ENCODE measurements at regions not wholly inside any gene's neighbourhood (a gene's known extent, or its start where the extent isn't known, plus 50 kb on each side); places are given as distances from the start of the nearest gene placed in this dataset.

DNA sequence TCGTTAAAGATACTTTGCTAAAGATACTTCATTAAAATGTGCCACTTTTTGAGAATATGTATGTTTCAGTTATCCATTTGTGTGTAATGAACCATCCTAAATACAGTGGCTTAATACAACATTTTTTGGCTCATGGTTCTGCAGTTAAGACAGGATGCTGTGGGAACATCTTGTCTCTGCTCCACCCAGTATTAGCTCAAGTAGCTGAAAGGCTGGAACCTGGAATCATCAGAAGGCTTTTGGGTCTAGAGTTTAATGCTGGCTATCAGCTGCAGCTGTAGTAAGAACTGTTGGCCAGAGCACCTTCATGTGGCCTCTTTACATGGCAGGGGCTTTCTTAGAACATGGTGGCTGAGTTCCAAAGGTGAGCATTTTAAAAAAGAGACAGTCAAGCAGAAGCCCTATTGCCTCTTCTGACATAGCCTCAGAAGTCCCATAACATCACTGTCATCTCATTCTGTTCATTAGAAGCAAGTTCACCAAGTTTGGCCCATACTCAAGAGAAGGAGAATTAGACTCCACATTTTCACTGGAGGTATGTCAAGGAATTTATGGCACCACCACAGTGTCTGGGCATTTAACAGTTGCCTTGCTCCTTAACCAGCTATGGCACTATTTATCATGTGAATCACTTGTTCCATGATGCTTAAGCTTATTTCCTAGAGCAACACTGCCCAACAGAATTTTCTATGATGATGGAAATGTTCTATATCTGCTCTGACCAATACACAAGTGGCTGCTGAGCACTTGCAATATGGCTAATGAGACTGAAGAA is 70.4 kb upstream of the PDZRN3 start:
- Histone ChIP-seq H3K27ac (no peak overlapping the region), H3K27me3 (replicated peaks; ENCODE audit: insufficient read depth) (no peaks in the 10 kb centered on the region), H3K4me1 (replicated peaks) (no peaks in the 10 kb centered on the region), H3K9me3 (no peaks in the 10 kb centered on the region), H3K36me3 (no peaks in the 10 kb centered on the region), H3K4me3 (no peak overlapping the region)
- DNase-seq (ENCODE audit: low spot score), result no peak
- TF ChIP-seq POLR2A (IDR thresholded peaks at IDR 0.05), result no peak
- no peak for TF ChIP-seq POLR2AphosphoS5 (IDR thresholded peaks at IDR 0.05)
- intact Hi-C loops (cut with DNase I), result no loop called here
- 100% methylated on average over 1 of the region's 1 CpG for WGBS

DNA sequence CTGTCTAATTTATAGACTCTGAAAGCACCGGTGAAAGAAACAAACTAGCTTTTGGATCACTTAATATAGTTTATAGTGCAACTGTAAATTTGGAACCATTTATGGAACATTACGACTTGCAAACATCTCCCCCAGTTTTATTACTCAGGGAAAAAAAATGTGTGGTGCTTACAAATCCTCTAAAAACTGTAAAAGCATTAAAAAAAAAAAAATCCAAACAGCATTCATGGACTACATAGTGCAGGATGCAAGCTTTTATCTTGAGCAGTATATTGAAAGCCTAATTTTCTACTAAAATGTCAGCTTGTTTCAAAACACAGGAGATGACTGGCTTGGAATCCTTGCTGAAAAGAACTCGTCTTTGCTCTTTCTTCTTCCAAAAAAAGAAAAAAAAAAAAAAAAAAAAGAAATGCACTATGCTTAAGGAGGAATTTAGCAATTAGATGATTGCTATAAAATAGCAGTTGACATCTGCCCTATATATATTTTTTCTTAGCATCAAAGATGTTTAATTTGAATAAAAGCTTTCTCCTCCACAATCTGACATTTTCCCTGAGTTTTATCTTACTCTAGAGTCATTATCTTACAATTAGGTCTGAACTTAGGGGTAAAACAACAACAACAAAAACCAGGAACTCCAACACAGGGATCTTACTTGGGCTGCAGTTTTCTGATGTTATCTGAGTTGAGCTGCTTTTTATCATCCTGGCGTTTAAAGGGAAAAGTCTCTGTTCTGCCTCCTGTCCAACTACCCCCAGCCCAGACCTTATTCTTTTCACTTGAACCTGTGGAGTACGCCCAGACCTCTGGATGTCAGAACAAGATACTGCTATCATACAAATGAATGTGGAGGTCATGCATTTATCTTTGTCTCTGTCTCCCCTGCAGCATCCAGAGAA is 62.6 kb upstream of the PDZRN3 start:
- Histone ChIP-seq H3K27me3 (replicated peaks; ENCODE audit: insufficient read depth) (no peaks in the 10 kb centered on the region), H3K9me3 (no peaks in the 10 kb centered on the region), H3K4me3 (no peak overlapping the region), H3K27ac (peak overlapping the region; percentile 30 to 46), H3K36me3 (no peaks in the 10 kb centered on the region), H3K4me1 (replicated peaks) (no peaks in the 10 kb centered on the region)
- DNase-seq (ENCODE audit: low spot score), result no peak
- TF ChIP-seq POLR2A (IDR thresholded peaks at IDR 0.05) (no peak), POLR2AphosphoS5 (IDR thresholded peaks at IDR 0.05) (no peak)
- 24% methylated on average over 5 of the region's 5 CpGs for WGBS
- intact Hi-C loops (cut with DNase I), result no loop called here

DNA sequence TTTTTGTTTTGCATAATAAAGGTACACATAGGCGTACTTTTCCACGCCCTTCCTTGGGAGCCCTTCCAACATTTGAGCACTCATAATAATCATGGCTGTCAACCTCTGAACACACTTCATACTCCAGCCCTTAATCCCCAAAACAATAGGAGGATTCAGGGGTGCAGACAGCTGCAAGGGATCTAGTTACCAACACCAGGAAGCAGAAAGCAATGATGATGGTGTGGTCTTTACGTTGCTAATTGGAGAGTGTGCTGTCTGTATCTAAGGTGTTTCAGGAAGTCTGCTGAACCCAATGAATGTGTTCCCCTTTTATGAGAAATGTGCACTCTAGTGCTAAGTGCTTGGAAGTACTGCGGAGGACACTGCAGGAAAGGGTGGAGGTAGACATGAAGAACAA is 60.3 kb upstream of the PDZRN3 start:
- no peak overlapping the region for H3K27ac ChIP-seq
- intact Hi-C loops (cut with DNase I), result no loop called here
- no peak for DNase-seq (ENCODE audit: low spot score)

DNA sequence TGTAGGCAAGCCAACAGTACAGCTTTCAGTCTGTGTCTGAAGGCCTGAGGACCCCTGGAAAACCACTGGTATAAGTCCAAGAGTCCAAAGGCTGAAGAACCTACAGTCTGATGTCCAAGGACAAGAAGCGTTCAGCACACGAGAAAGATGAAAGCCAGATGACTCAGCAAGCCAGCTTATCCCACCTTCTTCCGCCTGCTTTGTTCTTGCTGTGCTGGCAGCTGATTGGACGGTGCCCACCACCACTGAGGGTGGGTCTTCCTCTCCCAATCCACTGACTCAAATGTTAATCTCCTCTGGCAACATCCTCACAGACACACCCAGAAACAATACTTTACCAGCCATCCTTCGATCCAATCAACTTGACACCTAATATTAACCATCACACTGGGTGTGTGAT is 59.0 kb upstream of the PDZRN3 start:
- H3K27me3 ChIP-seq (replicated peaks; ENCODE audit: insufficient read depth), result no peaks in the 10 kb centered on the region
- H3K36me3 ChIP-seq, result no peaks in the 10 kb centered on the region
- TF ChIP-seq POLR2A (IDR thresholded peaks at IDR 0.05) (no peak), POLR2AphosphoS5 (IDR thresholded peaks at IDR 0.05) (no peak)
- TF ChIP-seq, protein P1, sequence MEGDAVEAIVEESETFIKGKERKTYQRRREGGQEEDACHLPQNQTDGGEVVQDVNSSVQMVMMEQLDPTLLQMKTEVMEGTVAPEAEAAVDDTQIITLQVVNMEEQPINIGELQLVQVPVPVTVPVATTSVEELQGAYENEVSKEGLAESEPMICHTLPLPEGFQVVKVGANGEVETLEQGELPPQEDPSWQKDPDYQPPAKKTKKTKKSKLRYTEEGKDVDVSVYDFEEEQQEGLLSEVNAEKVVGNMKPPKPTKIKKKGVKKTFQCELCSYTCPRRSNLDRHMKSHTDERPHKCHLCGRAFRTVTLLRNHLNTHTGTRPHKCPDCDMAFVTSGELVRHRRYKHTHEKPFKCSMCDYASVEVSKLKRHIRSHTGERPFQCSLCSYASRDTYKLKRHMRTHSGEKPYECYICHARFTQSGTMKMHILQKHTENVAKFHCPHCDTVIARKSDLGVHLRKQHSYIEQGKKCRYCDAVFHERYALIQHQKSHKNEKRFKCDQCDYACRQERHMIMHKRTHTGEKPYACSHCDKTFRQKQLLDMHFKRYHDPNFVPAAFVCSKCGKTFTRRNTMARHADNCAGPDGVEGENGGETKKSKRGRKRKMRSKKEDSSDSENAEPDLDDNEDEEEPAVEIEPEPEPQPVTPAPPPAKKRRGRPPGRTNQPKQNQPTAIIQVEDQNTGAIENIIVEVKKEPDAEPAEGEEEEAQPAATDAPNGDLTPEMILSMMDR (IDR thresholded peaks at IDR 0.05), result no peak
- WGBS, result 91% methylated on average over 5 of the region's 5 CpGs
- H3K4me1 ChIP-seq (replicated peaks), result no peaks in the 10 kb centered on the region
- H3K9me3 ChIP-seq, result no peaks in the 10 kb centered on the region
- H3K4me3 ChIP-seq, result no peak overlapping the region
- intact Hi-C loops (cut with DNase I), result no loop called here
- no peak overlapping the region for H3K27ac ChIP-seq
- no peak for DNase-seq (ENCODE audit: low spot score)

More for the DNA sequence above, 60.3 kb upstream of the PDZRN3 start:
- Histone ChIP-seq H3K4me3 (no peak overlapping the region), H3K36me3 (no peaks in the 10 kb centered on the region), H3K4me1 (replicated peaks) (no peaks in the 10 kb centered on the region), H3K27me3 (replicated peaks; ENCODE audit: insufficient read depth) (no peaks in the 10 kb centered on the region), H3K9me3 (no peaks in the 10 kb centered on the region)
- WGBS, result 44% methylated on average over 4 of the region's 4 CpGs
- TF ChIP-seq POLR2AphosphoS5 (IDR thresholded peaks at IDR 0.05), result no peak
- TF ChIP-seq, protein P1 (IDR thresholded peaks at IDR 0.05), result no peak
- TF ChIP-seq POLR2A (IDR thresholded peaks at IDR 0.05), result no peak

DNA sequence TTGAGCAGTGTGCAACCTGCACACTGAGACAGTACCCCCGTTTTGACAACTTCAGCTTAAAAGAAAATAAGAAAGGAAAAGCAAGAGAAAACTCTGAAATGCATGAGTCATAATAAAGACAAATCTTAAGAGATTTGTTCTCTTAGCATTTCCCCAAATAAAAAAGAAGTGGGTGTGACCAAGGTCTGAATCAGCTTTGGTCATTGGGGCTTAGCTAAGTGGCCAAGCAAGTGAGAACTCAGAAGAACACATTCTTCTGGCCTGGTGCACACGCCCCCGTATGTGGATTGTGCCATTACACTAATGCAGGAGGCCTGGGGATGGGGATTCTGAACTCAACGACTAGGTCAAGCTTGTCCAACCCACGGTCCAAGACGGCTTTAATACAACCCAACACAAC is 56.9 kb upstream of the PDZRN3 start:
- H3K4me3 ChIP-seq, result no peak overlapping the region
- no peak for DNase-seq (ENCODE audit: low spot score)
- H3K27ac ChIP-seq, result no peak overlapping the region
- no peaks in the 10 kb centered on the region for H3K4me1 ChIP-seq (replicated peaks)
- intact Hi-C loops (cut with DNase I), result no loop called here
- WGBS, result 84% methylated on average over 6 of the region's 6 CpGs
- TF ChIP-seq, protein P1 (IDR thresholded peaks at IDR 0.05), result no peak
- no peak for TF ChIP-seq POLR2AphosphoS5 (IDR thresholded peaks at IDR 0.05)
- no peak for TF ChIP-seq POLR2A (IDR thresholded peaks at IDR 0.05)
- H3K9me3 ChIP-seq, result no peaks in the 10 kb centered on the region
- no peaks in the 10 kb centered on the region for H3K27me3 ChIP-seq (replicated peaks; ENCODE audit: insufficient read depth)
- no peaks in the 10 kb centered on the region for H3K36me3 ChIP-seq

Measured in prostate gland (tissue), 2 donors.